Testis (tissue), 2 donors: ENCODE measurements at regions not wholly inside any gene's neighbourhood (a gene's known extent, or its start where the extent isn't known, plus 50 kb on each side); places are given as distances from the start of the nearest gene placed in this dataset.

Experiments used
- CTCF ChIP-seq, 3 experiments: fragments of 450-650 bp in 2 of 3; fragments of 200-600 bp in 1 of 3; sonication (generic) in 1 of 3; IDR thresholded peaks; one replicate each; pipeline ENCODE4 v1.5.1; 2016 to 2019; ENCODE audit warnings: antibody characterized with exemption in 3 of 3, mild to moderate bottlenecking in 2 of 3, moderate library complexity in 1 of 3
- POLR2A ChIP-seq: fragments of 450-650 bp; IDR thresholded peaks from one replicate; pipeline ENCODE4 v1.6.1; 2017; ENCODE audit warnings: antibody characterized with exemption, mild to moderate bottlenecking, moderate library complexity

GRCh38 chr1:78722521-78722920 lies 72.9 kb downstream of the IFI44 start:
- TF ChIP-seq CTCF (IDR thresholded peaks at IDR 0.05) (no peak), POLR2A (no peak)
